NCI-H226 (cell line): ENCODE measurements at regions not wholly inside any gene's neighbourhood (a gene's known extent, or its start where the extent isn't known, plus 50 kb on each side); places are given as distances from the start of the nearest gene placed in this dataset.
"Not testable (repeated sequence)": the region's sequence is repeated elsewhere in the genome, so short reads cannot be mapped to it uniquely, and the experiment has no call there.

Experiments
- DNase-seq: peaks from one replicate; pipeline ENCODE4 v3.0.0-alpha.2; 2015

DNA sequence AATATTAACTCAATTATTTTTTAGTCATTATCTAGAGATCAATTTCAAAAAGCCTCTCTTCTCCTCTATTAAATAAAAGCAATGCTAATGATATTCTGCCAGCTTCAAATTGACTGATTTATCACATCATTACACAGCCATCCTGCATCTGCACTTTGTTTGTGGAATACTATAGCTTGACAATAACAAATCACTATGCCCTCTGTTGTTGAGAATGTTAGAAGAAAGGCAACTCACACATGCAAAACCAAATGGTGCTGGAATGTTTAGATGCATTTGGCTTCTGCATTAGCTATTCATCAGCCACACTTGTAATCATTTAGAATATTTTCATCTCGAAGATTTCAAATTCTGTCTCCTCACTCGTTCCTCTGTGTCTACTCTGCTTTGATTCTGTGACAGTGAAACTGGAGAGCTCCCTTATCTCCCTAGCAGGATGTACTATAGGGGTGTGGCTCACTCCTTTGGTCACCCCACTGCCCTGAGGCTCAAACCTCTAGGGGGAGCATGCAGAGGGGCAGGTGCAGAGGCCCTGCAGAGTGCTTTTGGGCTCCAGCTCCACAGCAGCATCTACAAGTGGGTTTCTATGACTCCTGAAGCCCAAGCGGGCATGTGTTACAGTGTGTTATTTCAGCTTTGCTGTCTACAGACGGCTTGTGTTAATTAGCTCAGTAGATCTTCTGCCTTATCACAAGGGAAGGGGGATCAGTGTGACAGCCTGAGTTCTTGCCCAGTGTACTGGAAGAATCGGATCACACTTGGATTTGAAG is 454.1 kb upstream of the BCHE start:
- DNase-seq, result no peak

DNA sequence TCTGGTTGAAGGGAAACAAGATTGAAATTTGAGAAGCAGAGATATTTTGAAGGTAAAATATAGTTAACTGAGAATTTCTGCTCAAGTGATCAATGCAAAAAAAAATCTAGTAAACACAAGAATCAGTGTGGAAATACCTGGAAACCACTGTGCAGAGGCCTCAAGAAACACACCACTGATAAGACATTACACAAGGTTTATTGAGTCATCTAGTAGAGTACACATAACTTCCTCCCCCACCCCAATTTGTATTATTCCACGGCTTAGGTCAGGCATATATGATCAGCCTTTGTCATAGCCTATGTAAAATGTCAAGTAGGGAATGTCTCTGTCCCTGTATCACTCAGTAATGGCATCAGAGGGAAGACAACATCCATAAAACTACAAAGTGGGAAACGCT is 447.8 kb upstream of the BCHE start:
- DNase-seq, result peak; percentile 67

- peak; percentile 41 for DNase-seq
These were observed 446.6 kb upstream of the BCHE start for GRCh38 chr3:166283840-166284239.

DNA sequence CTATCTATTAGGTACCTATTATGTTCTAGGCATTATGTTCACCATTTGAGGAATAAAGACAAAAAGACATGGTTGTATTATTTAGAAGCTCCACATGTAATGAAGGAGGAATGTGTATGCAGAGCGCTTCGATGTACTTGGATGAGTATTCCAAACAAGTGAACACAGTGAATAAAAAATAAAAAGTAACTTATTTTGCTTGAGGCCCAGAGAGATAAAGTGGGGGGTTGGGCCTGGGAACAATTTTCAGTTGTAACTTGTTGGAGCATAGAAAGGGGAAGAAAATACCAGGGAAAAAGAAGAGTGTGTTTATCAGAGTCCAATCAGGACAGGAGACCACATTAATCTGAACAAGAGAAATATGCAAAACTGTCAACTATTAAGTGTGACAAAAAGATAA is 445.7 kb upstream of the BCHE start:
- DNase-seq, result no peak

DNA sequence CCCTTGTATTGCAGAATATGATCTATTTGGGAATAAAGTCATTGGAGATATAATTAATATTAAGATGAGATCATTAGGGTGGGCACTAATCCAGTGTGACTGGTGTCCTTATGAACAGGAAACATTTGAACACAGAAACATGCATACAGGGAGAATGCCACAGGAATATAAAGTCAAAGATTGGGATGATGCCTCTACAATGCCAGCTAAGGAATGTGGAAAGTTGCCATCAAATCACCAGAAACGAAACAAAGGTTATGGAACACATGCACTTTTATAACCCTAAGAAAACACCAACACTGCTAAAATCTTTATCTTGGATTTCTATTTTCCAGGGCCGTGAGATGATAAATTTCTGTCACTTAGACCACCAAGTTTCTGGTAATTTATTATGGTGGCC is 442.4 kb upstream of the BCHE start:
- DNase-seq, result no peak

GRCh38 chr3:166275024-166275390 is 437.8 kb upstream of the BCHE start:
- DNase-seq, result no peak

DNA sequence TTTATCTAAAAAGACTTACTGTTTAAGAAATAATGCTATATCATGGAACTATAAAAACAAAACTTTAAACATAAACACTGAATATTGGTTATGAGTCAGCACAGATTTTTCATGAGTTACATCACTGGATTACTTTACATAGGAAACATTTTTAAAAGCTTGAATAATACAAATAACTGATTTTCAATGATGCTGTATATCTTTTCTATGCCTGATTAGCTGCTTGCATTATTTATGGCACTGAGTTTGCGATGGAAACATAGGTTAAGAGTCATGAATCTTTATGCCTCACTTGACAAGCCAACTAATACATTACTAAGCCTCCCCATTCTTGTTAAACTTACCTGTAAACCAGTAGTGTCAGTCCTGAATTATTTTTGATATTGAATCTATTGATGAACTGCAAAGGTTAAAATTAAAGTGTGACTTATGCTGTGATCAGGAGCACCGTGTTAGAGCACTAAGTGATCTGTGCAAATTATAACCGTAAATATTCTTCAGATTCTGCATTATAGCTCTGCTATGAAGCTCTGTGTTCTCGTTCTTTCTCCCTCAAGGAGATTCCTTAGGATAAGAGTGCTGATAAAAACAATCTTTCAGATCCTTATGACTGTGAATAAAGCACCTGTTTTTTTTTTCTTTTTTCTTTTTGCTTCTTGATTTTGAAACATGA is 437.3 kb upstream of the BCHE start:
- DNase-seq, result no peak

GRCh38 chr3:166270429-166270828 is 433.2 kb upstream of the BCHE start:
- no peak for DNase-seq

- DNase-seq, result no peak
These were observed 427.9 kb upstream of the BCHE start for GRCh38 chr3:166265153-166265552.

- no peak for DNase-seq
These were observed 426.2 kb upstream of the BCHE start for GRCh38 chr3:166263460-166263859.

GRCh38 chr3:166258293-166258850 is 421.1 kb upstream of the BCHE start:
- DNase-seq, result not testable (repeated sequence)

GRCh38 chr3:166257715-166258114 is 420.5 kb upstream of the BCHE start:
- no peak for DNase-seq

- DNase-seq, result no peak
These were observed 411.6 kb upstream of the BCHE start for GRCh38 chr3:166248784-166249183.

DNA sequence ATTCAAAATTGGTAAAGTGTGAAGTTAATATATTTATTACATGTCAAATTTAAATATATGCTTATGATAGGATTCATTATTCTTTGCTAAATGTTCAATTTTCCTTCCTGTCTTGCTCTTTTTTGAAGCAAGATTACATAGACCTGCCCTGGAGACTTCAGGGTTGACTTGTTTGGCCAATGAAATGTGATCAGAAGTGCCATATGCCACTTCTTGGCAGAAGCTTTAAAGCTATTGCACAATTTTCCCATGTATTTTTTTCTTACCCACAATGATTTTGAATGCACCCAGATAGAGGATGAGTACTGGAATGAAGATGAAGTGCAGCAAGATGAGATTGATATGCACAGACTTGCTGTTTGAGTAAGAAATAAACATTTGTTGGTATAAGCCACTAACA is 406.3 kb upstream of the BCHE start:
- no peak for DNase-seq

DNA sequence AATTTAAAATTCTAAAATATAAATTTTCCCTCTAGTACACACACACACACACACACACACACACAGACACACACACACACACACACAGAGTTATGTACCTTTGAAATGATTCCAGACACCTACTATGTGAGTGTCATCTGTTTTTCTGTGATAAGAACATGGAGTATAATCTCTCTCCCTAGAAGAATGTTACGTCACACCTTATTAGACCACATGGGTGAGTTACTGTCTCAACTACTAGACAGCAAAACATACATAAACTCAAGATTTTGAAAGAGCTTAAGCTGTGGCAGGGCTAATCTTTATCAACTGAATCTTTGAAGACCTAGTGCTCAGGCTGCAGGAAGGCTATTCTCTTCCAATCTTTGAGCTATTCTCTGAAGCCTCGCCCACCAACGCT is 385.9 kb upstream of the BCHE start:
- peak; percentile 21 for DNase-seq

DNA sequence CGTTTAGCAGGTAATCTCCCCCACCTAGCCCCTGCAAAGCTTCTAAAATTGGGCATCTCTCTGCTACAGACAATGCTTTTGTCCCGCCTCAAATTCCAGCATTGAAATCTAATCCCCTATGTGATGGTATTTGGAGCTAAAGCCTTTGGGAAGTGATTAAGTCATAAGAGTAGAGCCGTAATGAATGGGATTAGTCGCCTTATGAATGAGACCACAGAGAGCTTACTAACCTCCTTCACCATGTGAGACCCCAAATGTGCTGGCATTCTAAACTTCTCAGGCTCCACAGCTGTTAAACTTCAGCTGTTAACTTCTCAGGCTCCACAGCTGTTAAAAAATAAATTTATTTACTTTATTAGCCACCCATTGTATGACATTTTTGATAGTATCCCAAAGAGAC is 374.2 kb upstream of the BCHE start:
- no peak for DNase-seq

DNA sequence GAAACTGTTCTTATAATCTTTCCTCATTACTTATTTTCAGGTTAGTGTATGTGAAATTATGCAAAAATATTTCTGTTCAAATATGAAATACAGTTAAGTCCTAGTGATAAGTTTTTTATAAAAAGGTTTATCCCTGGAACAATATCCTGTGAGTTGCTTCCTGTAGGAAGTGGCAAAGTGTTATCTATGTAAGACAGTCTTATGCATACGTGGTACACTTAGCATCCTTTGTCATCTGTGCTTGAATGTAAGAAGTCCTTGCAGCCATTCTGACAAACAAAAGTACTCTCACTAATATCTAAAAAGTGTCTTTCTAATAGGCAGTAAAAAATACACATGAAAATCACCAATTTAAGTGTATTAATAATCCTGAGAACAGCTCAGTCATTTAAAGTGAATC is 372.5 kb upstream of the BCHE start:
- DNase-seq, result no peak

DNA sequence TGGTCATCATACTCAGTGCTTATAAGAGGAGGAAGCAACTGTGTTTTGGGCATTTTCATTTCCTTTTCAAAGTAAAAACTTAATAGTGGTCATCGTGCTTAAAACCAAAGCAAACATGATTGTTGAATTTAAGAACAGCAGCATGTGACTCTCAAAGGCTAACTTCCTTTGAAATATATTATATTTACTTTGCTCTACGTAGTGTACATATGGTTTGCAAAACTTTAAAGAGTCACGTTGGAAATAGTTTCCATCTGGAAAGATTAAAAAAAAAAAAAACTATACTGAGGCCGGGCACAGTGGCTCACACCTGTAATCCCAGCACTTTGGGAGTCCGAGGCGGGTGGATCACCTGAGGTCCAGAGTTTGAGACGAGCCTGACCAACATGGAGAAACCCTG is 367.9 kb upstream of the BCHE start:
- DNase-seq, result no peak

DNA sequence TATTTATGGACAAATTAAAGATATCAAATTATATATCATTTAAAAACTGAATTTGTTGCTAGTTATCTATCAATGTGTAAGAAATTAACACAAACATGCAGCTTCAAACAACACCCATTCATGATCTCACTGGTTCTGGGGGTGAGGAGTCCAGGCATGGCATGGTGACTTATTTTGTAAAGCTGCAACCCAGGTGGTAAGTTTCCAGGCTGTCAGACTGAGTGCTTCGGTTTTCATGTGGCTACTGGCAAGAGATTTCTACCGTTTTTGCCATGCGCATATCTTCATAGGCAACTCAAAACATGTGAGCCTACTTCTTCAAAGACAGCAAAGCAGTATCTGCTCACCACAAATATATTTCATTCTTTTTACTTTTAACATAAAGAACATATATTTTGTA is 364.3 kb upstream of the BCHE start:
- no peak for DNase-seq

GRCh38 chr3:166199491-166199890 is 362.3 kb upstream of the BCHE start:
- no peak for DNase-seq

- peak; percentile 10 for DNase-seq
These were observed 358.6 kb upstream of the BCHE start for GRCh38 chr3:166195808-166196207.

DNA sequence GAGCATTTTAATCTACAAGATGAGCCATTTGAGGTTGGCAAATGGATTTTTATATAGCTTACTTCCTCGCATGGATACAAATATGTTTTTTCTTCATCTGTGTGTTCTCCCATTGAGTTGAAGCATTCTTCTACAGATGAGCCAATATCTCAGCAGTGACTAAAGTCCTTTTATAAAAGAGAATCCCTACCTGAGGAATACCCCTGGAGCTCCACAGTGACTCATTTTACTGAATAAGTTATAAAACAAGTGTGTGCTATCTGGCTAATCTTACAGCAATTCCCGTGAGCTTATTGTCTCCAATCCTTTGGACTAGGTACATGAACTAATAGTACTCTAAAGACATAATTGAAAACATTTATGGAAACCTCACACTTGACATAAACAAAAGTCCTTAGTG is 354.2 kb upstream of the BCHE start:
- no peak for DNase-seq

DNA sequence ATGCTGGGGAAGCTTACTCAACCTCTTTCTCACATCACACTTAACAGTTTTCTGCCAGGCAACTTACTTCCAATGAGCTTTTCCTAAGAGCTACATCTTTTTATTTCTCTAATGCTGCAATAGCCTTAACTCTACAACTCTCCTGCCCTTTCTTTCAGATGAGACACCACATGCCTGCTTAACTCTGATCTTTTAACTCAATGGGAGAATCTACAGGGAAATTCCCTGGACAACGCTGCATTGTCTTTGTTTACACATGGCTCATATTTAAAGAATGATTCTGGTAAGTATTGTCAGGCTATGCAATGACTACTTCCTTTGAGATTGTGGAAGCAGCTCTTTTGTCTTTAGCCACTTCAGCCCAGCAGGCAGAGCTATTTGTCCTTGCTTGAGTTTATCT is 353.1 kb upstream of the BCHE start:
- peak; percentile 59 for DNase-seq

DNA sequence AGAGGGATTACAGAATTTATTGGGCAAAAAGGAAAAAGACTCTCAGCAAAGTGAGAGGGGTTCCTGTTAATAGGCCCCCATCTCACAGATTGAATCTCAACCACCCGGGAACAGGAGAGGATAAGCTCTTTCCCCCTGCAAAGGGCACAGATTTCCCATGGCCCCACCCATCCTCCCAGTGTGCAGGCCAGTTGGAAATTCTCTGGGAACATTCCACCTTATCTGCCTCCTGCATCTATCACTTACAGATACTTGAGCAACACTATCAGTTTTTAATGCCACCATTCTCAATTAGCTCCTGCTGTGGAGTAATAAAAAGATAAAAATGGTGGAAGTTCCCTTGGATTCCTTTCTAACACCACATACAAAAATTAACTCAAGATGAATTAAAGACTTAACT is 350.0 kb upstream of the BCHE start:
- no peak for DNase-seq

- no peak for DNase-seq
These were observed 348.8 kb upstream of the BCHE start for GRCh38 chr3:166186003-166186402.
